Natural killer cell (primary cell): ENCODE measurements at regions not wholly inside any gene's neighbourhood (a gene's known extent, or its start where the extent isn't known, plus 50 kb on each side); places are given as distances from the start of the nearest gene placed in this dataset.

Source experiments
- ATAC-seq, 3 donors: fragments of 150-1000 bp in 2 of 3; fragments of 200-7000 bp in 1 of 3; cut with Tn5 transposase; 1 replicate in 1 of 3; 2 replicates in 2 of 3; pipeline ENCODE4 v1.10.0; 2021; ENCODE audit warnings: mild to moderate bottlenecking in 2 of 3, moderate library complexity in 2 of 3
- DNase-seq, 2 donors: peaks; one replicate each; pipeline versions ENCODE4 v3.0.0 to v3.0.0-alpha.2; 2013 to 2021; ENCODE audit warnings: mixed read lengths in 1 of 2
- H3K27ac ChIP-seq: one replicate; pipeline ENCODE4 v1.5.1; 2013; ENCODE audit warnings: mild to moderate bottlenecking, low read length
- H3K27me3 ChIP-seq: one replicate; pipeline ENCODE4 v1.6.1; 2013; ENCODE audit warnings: low read length; ENCODE audit not compliant: control insufficient read depth, insufficient read depth
- H3K36me3 ChIP-seq: one replicate; pipeline ENCODE4 v1.6.1; 2013; ENCODE audit warnings: low read length; ENCODE audit not compliant: control insufficient read depth, insufficient read depth
- H3K4me1 ChIP-seq: one replicate; pipeline ENCODE4 v1.6.1; 2013; ENCODE audit warnings: low read length; ENCODE audit not compliant: control insufficient read depth, insufficient read depth
- H3K4me3 ChIP-seq: one replicate; pipeline ENCODE4 v1.5.1; 2013; ENCODE audit warnings: low read length
- H3K9me3 ChIP-seq: one replicate; pipeline ENCODE4 v1.6.1; 2013; ENCODE audit warnings: low read length; ENCODE audit not compliant: control insufficient read depth, insufficient read depth
- H3K27ac Mint-ChIP-seq, 2 donors: one replicate each; pipeline ENCODE4 v1.8.0; 2022; ENCODE audit warnings: mild to moderate bottlenecking in 2 of 2, mixed read lengths in 2 of 2, moderate library complexity in 1 of 2
- H3K27me3 Mint-ChIP-seq, 2 donors: one replicate each; pipeline ENCODE4 v1.8.0; 2022; ENCODE audit warnings: low read depth in 2 of 2, mixed read lengths in 2 of 2
- H3K36me3 Mint-ChIP-seq: one replicate; pipeline ENCODE4 v1.8.0; 2022; ENCODE audit warnings: mixed read lengths
- H3K4me1 Mint-ChIP-seq, 2 donors: one replicate each; pipeline ENCODE4 v1.8.0; 2022; ENCODE audit warnings: mixed read lengths in 2 of 2
- H3K4me3 Mint-ChIP-seq: one replicate; pipeline ENCODE4 v1.8.0; 2022; ENCODE audit warnings: mild to moderate bottlenecking, moderate library complexity, mixed read lengths
- H3K9me3 Mint-ChIP-seq, 2 donors: one replicate each; pipeline ENCODE4 v1.8.0; 2022; ENCODE audit warnings: mixed read lengths in 2 of 2
- WGBS: methylation state at CpG from one replicate; pipeline ENCODE4 v1.1.7; 2013; ENCODE audit warnings: missing lambda C conversion rate; ENCODE audit not compliant: insufficient coverage; 5-methylcytosine and 5-hydroxymethylcytosine counted together
- intact Hi-C: fragments of 100-400 bp; cut with micrococcal nuclease; formaldehyde crosslinking; loops from one replicate; pipeline ENCODE4 v1.14.2; 2022
- TF ChIP-seq, protein P1 (sequence below): fragments of 200-600 bp; IDR thresholded peaks from one replicate; pipeline ENCODE4 v1.8.0; 2022; ENCODE audit warnings: antibody characterized with exemption

DNA sequence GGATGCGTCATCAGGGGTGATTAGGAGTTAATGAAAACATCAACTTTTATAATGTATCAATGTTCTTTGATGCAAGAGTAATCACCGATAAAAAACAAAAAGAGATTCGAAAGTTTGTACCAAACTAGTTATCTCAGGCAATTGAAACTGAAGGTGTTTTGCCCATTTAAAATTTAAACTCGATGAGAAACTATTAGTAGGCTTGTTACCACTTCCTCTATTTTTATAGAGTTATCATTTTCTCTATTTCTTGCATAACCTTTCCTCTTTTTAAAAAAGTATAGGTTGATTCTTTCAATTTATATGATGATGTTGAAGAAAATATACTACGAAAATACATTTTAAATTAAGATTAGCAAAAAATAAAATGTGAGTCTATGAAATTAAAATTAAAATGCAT, 597.3 kb upstream of the POT1 start:
- Histone ChIP-seq H3K36me3 (no peaks in the 10 kb centered on the region), H3K27me3 (no peaks in the 10 kb centered on the region), H3K4me3 (no peak overlapping the region), H3K9me3 (peaks cover 3% of the 10 kb centered on the region), H3K4me1 (no peaks in the 10 kb centered on the region), H3K27ac (no peak overlapping the region)
- ATAC-seq (no peak), DNase-seq (no peak)
- Mint-ChIP-seq H3K27me3 (no peaks in the 10 kb centered on the region), H3K27ac (no peak overlapping the region), H3K4me3 (no peak overlapping the region), H3K4me1 (no peaks in the 10 kb centered on the region), H3K36me3 (no peaks in the 10 kb centered on the region), H3K9me3 (no peaks in the 10 kb centered on the region)
- TF ChIP-seq, protein P1, sequence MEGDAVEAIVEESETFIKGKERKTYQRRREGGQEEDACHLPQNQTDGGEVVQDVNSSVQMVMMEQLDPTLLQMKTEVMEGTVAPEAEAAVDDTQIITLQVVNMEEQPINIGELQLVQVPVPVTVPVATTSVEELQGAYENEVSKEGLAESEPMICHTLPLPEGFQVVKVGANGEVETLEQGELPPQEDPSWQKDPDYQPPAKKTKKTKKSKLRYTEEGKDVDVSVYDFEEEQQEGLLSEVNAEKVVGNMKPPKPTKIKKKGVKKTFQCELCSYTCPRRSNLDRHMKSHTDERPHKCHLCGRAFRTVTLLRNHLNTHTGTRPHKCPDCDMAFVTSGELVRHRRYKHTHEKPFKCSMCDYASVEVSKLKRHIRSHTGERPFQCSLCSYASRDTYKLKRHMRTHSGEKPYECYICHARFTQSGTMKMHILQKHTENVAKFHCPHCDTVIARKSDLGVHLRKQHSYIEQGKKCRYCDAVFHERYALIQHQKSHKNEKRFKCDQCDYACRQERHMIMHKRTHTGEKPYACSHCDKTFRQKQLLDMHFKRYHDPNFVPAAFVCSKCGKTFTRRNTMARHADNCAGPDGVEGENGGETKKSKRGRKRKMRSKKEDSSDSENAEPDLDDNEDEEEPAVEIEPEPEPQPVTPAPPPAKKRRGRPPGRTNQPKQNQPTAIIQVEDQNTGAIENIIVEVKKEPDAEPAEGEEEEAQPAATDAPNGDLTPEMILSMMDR, result no peak
- intact Hi-C loops, result no loop called here
- 90% methylated on average over 2 of the region's 5 CpGs for whole genome bisulfite sequencing

DNA sequence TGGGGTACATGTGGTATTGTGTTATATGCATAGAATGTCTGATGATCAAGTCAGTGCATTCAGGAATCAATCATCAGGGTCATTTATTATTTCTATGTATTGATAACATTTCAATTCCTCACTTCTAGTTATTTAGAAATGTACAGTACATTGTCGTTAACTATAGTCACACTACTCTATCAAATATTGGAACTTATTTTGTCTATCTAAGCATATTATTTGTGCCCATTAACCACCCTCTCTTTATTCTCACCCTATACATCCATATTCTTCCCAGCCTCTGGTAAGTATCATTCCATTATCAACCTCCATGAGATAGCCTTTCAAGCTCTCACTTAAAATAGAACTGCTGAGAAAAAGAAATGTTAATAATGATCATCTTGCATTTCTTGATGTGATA, 596.5 kb upstream of the POT1 start:
- 100% methylated on average over 1 of the region's 1 CpG for WGBS
- Mint-ChIP-seq H3K27ac (no peak overlapping the region), H3K4me3 (no peak overlapping the region), H3K4me1 (no peaks in the 10 kb centered on the region), H3K9me3 (no peaks in the 10 kb centered on the region), H3K36me3 (no peaks in the 10 kb centered on the region), H3K27me3 (no peaks in the 10 kb centered on the region)
- no peak for DNase-seq
- H3K27me3 ChIP-seq, result no peaks in the 10 kb centered on the region
- no peaks in the 10 kb centered on the region for H3K36me3 ChIP-seq
- ATAC-seq, result no peak
- no peak overlapping the region for H3K4me3 ChIP-seq
- no peak overlapping the region for H3K27ac ChIP-seq
- intact Hi-C loops, result no loop called here
- peaks cover 3% of the 10 kb centered on the region for H3K9me3 ChIP-seq
- TF ChIP-seq, protein P1, result no peak
- H3K4me1 ChIP-seq, result no peaks in the 10 kb centered on the region

DNA sequence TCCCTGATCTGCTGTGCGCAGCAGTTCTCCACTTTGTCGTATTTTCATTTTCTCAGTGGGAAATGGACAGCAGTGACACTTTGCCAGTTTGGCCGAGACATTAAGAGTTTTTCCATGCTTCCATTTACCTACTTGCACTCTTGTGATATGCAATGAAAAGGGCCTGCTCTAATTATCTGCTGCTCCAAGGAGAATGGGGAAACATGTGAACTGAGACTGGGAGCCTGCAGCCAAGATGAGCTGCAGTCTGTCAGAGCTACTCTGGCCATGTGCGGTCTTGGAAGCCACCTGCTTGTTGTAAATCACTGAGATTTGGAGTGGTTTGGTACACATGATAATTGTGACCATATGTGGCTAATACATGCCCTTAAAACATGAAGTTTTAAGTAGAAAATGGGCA, 586.6 kb upstream of the POT1 start:
- Histone ChIP-seq H3K4me1 (peaks cover 3% of the 10 kb centered on the region), H3K9me3 (no peaks in the 10 kb centered on the region), H3K36me3 (no peaks in the 10 kb centered on the region), H3K4me3 (no peak overlapping the region), H3K27me3 (no peaks in the 10 kb centered on the region), H3K27ac (no peak overlapping the region)
- ATAC-seq (no peak), DNase-seq (no peak)
- no peak overlapping the region for H3K27ac Mint-ChIP-seq
- peaks cover 20 to 21% of the 10 kb centered on the region in 2 donors for H3K4me1 Mint-ChIP-seq
- H3K36me3 Mint-ChIP-seq, result no peaks in the 10 kb centered on the region
- TF ChIP-seq, protein P1, result no peak
- H3K4me3 Mint-ChIP-seq, result no peak overlapping the region
- WGBS, result 96% methylated on average over 4 of the region's 4 CpGs
- H3K27me3 Mint-ChIP-seq, result no peaks in the 10 kb centered on the region
- H3K9me3 Mint-ChIP-seq, result no peaks in the 10 kb centered on the region
- intact Hi-C loops, result no loop called here

DNA sequence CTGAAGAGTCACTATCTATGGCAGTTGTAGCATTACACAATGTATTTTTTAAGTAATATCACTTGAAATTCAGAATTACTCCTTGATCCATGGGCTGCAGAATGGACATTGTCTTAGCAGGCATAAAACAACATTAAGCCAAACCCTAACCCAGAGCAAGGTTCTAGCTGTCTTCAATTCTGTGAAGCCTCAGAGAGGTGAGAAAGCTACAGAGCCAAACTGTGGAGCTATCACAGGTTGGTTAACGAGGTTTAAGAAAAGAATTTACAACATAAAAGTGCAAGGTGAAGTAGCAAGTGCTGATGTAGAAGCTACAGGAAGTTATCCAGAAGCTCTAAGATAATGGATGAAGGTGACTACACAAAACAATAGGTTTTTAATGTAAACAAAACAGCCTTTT, 582.7 kb upstream of the POT1 start:
- peaks cover 7% of the 10 kb centered on the region for H3K4me1 ChIP-seq
- WGBS, result 58% methylated on average over 1 of the region's 1 CpG
- no peaks in the 10 kb centered on the region for H3K36me3 ChIP-seq
- DNase-seq (no peak), ATAC-seq (peak; percentile 39 to 90 (median 60))
- H3K4me3 Mint-ChIP-seq, result peak overlapping the region; percentile 35
- no peaks in the 10 kb centered on the region for H3K9me3 ChIP-seq
- H3K4me1 Mint-ChIP-seq, result peaks cover 29 to 33% of the 10 kb centered on the region in 2 donors
- no peaks in the 10 kb centered on the region for H3K27me3 ChIP-seq
- TF ChIP-seq, protein P1, result no peak
- H3K4me3 ChIP-seq, result no peak overlapping the region
- H3K36me3 Mint-ChIP-seq, result no peaks in the 10 kb centered on the region
- intact Hi-C loops, result no loop called here
- no peaks in the 10 kb centered on the region for H3K9me3 Mint-ChIP-seq
- H3K27ac ChIP-seq, result no peak overlapping the region
- no peaks in the 10 kb centered on the region for H3K27me3 Mint-ChIP-seq
- peak overlapping the region; percentile 58 to 74 for H3K27ac Mint-ChIP-seq
